Activated B cell treated with CpG ODN at 0.5 μM for 24 hours (primary cell): ENCODE measurements at regions not wholly inside any gene's neighbourhood (a gene's known extent, or its start where the extent isn't known, plus 50 kb on each side); places are given as distances from the start of the nearest gene placed in this dataset.
"Not testable (repeated sequence)": the region's sequence is repeated elsewhere in the genome, so short reads cannot be mapped to it uniquely, and the experiment has no call there.

ENCODE experiments used
- ATAC-seq: fragments of 200-7000 bp; cut with Tn5 transposase; one replicate; pipeline ENCODE4 v1.10.0; 2021; ENCODE audit warnings: low read depth, mild to moderate bottlenecking, moderate library complexity
- CTCF ChIA-PET: fragments of 350-600 bp; sonication (Branson Sonifier 250); formaldehyde crosslinking; loops from one replicate; lab custom pipeline; 2021; ENCODE audit warnings: antibody characterized with exemption; lab: Charles Lee
- POLR2A ChIA-PET: fragments of 350-600 bp; sonication (Branson Sonifier 250); formaldehyde crosslinking; loops from one replicate; lab custom pipeline; 2021; ENCODE audit warnings: antibody characterized with exemption; lab: Charles Lee
- DNase-seq: peaks from one replicate; pipeline ENCODE4 v3.0.0; 2022
- H3K27ac Mint-ChIP-seq: one replicate; pipeline ENCODE4 v1.8.0; 2020; ENCODE audit warnings: mixed read lengths
- H3K27me3 Mint-ChIP-seq: one replicate; pipeline ENCODE4 v1.8.0; 2021; ENCODE audit warnings: mixed read lengths
- H3K36me3 Mint-ChIP-seq: one replicate; pipeline ENCODE4 v1.8.0; 2021; ENCODE audit warnings: low read depth, mixed read lengths
- H3K4me1 Mint-ChIP-seq: one replicate; pipeline ENCODE4 v1.8.0; 2021; ENCODE audit warnings: mixed read lengths
- H3K4me3 Mint-ChIP-seq: one replicate; pipeline ENCODE4 v1.8.0; 2020; ENCODE audit warnings: mild to moderate bottlenecking, mixed read lengths
- H3K9me3 Mint-ChIP-seq: one replicate; pipeline ENCODE4 v1.8.0; 2020; ENCODE audit warnings: mixed read lengths
- CTCF ChIP-seq: fragments of 200-600 bp; IDR thresholded peaks from one replicate; pipeline ENCODE4 v1.8.0; 2022; ENCODE audit warnings: antibody characterized with exemption, mild to moderate bottlenecking
- intact Hi-C: fragments of 100-400 bp; cut with micrococcal nuclease; formaldehyde crosslinking; loops from one replicate; pipeline ENCODE4 v1.15.1; 2024

DNA sequence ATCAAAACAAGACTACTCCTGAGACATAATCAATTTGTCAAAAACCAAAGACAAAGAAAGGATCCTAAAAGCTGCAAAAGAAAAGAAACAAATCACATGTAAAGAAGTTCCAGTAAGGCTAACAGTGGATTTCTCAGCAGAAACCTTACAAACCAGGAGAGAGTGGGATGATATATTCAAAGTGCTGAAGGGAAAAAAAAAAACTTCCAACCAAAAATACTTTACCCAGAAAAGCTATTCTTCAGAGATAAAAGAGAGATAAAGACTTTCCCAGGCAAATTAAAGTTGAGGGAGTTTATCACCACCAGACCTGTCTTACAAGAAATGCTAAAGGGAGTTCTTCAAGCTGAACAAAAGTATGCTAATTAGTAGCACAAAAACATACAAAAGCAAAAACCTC is 91.9 kb upstream of the PPP2R5C start:
- ATAC-seq (no peak), DNase-seq (no peak)
- Mint-ChIP-seq H3K27ac (no peak overlapping the region), H3K4me3 (no peak overlapping the region), H3K9me3 (peaks cover 28% of the 10 kb centered on the region), H3K36me3 (peaks cover 6% of the 10 kb centered on the region), H3K4me1 (no peaks in the 10 kb centered on the region), H3K27me3 (peaks cover 41% of the 10 kb centered on the region)
- CTCF ChIA-PET, result no interaction called here
- no peak for TF ChIP-seq CTCF
- POLR2A ChIA-PET, result interaction anchor here (0.7 kb wide), 1 partner anchor 12 kb away, joined by 5 read pairs; no protein-coding TSS in a partner anchor
- intact Hi-C loops, result loop anchor here (10.0 kb wide), 1 partner anchor 1685 kb away; no protein-coding TSS in a partner anchor

DNA sequence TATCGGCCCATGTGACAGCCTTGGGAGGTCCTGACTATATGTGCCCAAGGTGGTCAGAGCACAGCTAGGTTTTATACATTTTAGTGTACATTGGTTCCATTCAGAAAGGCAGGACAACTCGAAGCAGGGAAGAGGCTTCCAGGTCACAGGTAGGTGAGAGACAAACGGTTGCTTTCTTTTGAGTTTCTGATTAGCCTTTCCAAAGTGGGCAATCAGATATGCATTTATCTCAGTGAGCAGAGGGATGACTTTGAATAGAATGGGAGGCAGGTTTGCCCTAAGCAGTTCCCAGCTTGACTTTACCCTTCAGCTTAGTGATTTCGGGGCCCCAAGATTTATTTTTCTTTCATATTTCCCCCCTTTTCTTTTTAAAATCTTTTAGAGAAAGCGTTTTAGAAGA is 87.6 kb upstream of the PPP2R5C start:
- CTCF ChIA-PET, result no interaction called here
- TF ChIP-seq CTCF, result no peak
- Mint-ChIP-seq H3K4me3 (no peak overlapping the region), H3K27ac (no peak overlapping the region), H3K4me1 (no peaks in the 10 kb centered on the region), H3K36me3 (peaks cover 6% of the 10 kb centered on the region), H3K9me3 (peaks cover 22% of the 10 kb centered on the region), H3K27me3 (peaks cover 26% of the 10 kb centered on the region)
- DNase-seq (no peak), ATAC-seq (no peak)
- intact Hi-C loops, result no loop called here
- POLR2A ChIA-PET, result no interaction called here

- H3K4me1 Mint-ChIP-seq, result not testable (repeated sequence)
These were observed 85.7 kb upstream of the PPP2R5C start for GRCh38 chr14:101675835-101676234.

GRCh38 chr14:101677912-101678327 is 83.6 kb upstream of the PPP2R5C start:
- H3K36me3 Mint-ChIP-seq, intact Hi-C loops, H3K27ac Mint-ChIP-seq, H3K27me3 Mint-ChIP-seq, DNase-seq, H3K9me3 Mint-ChIP-seq, CTCF ChIA-PET, ATAC-seq, H3K4me1 Mint-ChIP-seq, POLR2A ChIA-PET, H3K4me3 Mint-ChIP-seq: not testable (repeated sequence)

More at GRCh38 chr14:101675835-101676234, 85.7 kb upstream of the PPP2R5C start:
- intact Hi-C loops, H3K9me3 Mint-ChIP-seq, H3K27ac Mint-ChIP-seq, H3K4me3 Mint-ChIP-seq, H3K36me3 Mint-ChIP-seq, POLR2A ChIA-PET, ATAC-seq, DNase-seq, CTCF ChIA-PET: not testable (repeated sequence)
- peaks cover 22% of the 10 kb centered on the region for H3K27me3 Mint-ChIP-seq

DNA sequence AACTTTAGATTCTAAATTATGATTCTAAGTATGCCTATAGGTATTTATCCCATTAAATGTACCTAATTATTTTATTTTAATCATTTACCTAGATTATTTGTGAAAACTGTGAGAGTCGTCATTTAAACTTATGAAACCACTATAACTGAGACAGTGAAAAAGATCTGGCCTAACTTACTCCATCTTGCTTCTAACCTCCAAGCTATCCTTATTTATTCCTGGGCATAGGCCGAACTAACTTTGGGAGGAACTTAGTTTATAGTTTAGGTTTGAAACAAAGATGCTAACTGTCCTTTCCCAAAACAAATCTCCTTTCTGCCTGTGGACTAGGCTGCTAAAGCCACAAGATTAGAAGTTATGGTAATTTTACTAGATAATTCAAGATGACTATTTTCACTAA is 79.7 kb upstream of the PPP2R5C start:
- H3K27ac Mint-ChIP-seq, result no peak overlapping the region
- H3K4me3 Mint-ChIP-seq, result no peak overlapping the region
- no peak for ATAC-seq
- ChIA-PET POLR2A (no interaction called here), CTCF (no interaction called here)
- TF ChIP-seq CTCF, result no peak
- intact Hi-C loops, result no loop called here
- H3K36me3 Mint-ChIP-seq, result no peaks in the 10 kb centered on the region
- peaks cover 9% of the 10 kb centered on the region for H3K27me3 Mint-ChIP-seq
- DNase-seq, result no peak
- H3K4me1 Mint-ChIP-seq, result no peaks in the 10 kb centered on the region
- H3K9me3 Mint-ChIP-seq, result no peaks in the 10 kb centered on the region

DNA sequence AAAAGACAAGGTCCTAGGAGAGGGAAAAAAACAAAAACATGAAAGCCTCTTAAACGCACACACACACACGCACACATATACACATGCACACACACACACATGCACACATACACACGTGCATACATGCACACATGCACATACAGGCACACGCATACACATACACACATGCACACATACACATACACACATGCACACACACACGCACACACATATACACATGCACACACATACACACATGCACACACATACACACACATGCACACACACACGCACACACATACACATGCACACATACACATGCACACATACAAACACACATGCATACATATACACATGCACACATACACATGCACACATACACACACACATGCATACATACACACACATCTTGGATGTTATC is 78.1 kb upstream of the PPP2R5C start:
- DNase-seq, result no peak
- no peaks in the 10 kb centered on the region for H3K4me1 Mint-ChIP-seq
- no peak overlapping the region for H3K27ac Mint-ChIP-seq
- no peak overlapping the region for H3K4me3 Mint-ChIP-seq
- no peak for ATAC-seq
- H3K27me3 Mint-ChIP-seq, result peaks cover 9% of the 10 kb centered on the region
- TF ChIP-seq CTCF, result no peak
- H3K9me3 Mint-ChIP-seq, result no peaks in the 10 kb centered on the region
- POLR2A ChIA-PET, result no interaction called here
- intact Hi-C loops, result no loop called here
- no peaks in the 10 kb centered on the region for H3K36me3 Mint-ChIP-seq
- CTCF ChIA-PET, result no interaction called here
